Thymus (tissue), 11 donors: ENCODE measurements at regions not wholly inside any gene's neighbourhood (a gene's known extent, or its start where the extent isn't known, plus 50 kb on each side); places are given as distances from the start of the nearest gene placed in this dataset.
"Not testable (repeated sequence)": the region's sequence is repeated elsewhere in the genome, so short reads cannot be mapped to it uniquely, and the experiment has no call there.

Experiments used
- DNase-seq, 9 donors: peaks; one replicate each; pipeline ENCODE4 v3.0.0-alpha.2; 2013; ENCODE audit warnings: low spot score in 9 of 9, low read depth in 6 of 9, missing footprints in 1 of 9
- H3K27ac ChIP-seq, 2 donors: one replicate each; pipeline ENCODE4 v1.5.1; 2013; ENCODE audit warnings: control low read depth in 1 of 2, low read depth in 1 of 2, low read length in 1 of 2, mild to moderate bottlenecking in 1 of 2, moderate library complexity in 1 of 2
- H3K27me3 ChIP-seq, 2 donors: one replicate each; pipeline ENCODE4 v1.5.1; 2013; ENCODE audit warnings: low read length in 1 of 2; ENCODE audit not compliant: control insufficient read depth in 2 of 2, insufficient read depth in 1 of 2
- H3K36me3 ChIP-seq, 2 donors: one replicate each; pipeline ENCODE4 v1.5.1; 2013; ENCODE audit warnings: low read length in 1 of 2, mild to moderate bottlenecking in 1 of 2, moderate library complexity in 1 of 2; ENCODE audit not compliant: control insufficient read depth in 2 of 2, insufficient read depth in 2 of 2
- H3K4me1 ChIP-seq, 2 donors: one replicate each; pipeline ENCODE4 v1.5.1; 2013; ENCODE audit warnings: low read length in 2 of 2; ENCODE audit not compliant: control insufficient read depth in 2 of 2, insufficient read depth in 2 of 2
- H3K4me3 ChIP-seq, 2 donors: one replicate each; pipeline ENCODE4 v1.5.1; 2013; ENCODE audit warnings: low read length in 2 of 2, control low read depth in 1 of 2, mild to moderate bottlenecking in 1 of 2
- H3K9me3 ChIP-seq, 2 donors: one replicate each; pipeline ENCODE4 v1.5.1; 2013; ENCODE audit warnings: low read length in 1 of 2, mild to moderate bottlenecking in 1 of 2; ENCODE audit not compliant: control insufficient read depth in 2 of 2, insufficient read depth in 1 of 2
- WGBS: extraction: QIAGEN DNeasy Blood & Tissue Kit; methylation state at CpG from one replicate; pipeline ENCODE4 v1.1.7; 2013; 5-methylcytosine and 5-hydroxymethylcytosine counted together
- donor health status: healthy.

DNA sequence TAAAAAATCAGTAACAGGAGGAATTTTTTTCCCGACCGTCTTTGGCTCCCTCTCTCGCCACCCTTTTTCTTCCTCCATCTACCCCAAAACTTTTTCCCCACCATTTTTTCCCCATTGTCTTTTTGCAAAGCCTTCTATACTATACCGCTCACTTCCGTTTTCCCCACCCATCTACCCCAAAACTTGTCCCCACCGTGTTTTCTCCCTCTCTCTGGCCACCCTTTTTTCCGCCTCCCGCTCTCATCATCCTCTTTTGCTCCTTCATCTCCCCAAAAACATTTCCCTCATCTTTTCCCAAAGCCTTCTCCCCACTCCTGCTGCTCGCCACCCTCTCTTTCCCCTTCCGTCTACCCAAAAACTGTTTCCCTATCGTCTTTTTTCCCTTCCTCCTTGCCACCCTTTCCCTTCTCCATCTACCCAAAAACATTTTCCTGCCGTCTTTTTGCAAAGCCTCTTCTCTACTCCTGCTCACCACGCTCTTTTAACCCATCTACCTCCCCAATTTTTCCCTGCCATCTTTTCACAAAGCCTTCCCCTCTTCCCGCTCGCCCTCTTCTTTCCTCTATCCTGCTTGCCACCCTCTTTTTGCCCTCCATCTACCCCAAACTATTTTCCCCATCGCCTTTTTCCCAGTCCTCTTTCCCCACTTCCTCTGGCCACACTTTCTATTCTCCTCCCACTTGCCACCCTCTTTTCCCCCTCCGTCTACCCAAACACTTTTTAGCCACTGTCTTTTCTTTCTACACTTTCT is 109.4 kb upstream of the TPTE start:
- H3K27ac ChIP-seq, H3K36me3 ChIP-seq, H3K4me3 ChIP-seq, H3K27me3 ChIP-seq, H3K4me1 ChIP-seq, DNase-seq: not testable (repeated sequence)
- H3K9me3 ChIP-seq, result peaks cover 19 to 29% of the 10 kb centered on the region in 2 donors
- 78% methylated on average over 15 of the region's 17 CpGs for WGBS

DNA sequence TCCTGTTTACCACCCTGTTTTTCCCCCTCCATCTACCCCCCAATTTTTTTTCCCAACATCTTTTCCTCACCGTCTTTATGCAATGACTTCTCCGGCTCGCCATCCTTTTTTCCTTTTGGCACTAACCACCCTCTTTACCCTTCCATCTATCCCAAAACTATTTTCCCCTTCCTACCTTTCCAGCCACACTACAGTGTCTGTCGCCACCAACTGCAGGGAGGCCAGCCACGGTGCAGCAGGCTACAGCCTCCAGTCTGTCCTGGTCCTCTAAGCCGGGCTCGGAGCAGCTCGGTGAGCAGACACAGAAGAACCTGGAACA is 108.5 kb upstream of the TPTE start:
- H3K9me3 ChIP-seq, result peaks cover 24 to 29% of the 10 kb centered on the region in 2 donors
- not testable (repeated sequence) for H3K4me3 ChIP-seq, H3K4me1 ChIP-seq, H3K27ac ChIP-seq, H3K36me3 ChIP-seq, H3K27me3 ChIP-seq, DNase-seq
- WGBS, result 85% methylated on average over 8 of the region's 8 CpGs

DNA sequence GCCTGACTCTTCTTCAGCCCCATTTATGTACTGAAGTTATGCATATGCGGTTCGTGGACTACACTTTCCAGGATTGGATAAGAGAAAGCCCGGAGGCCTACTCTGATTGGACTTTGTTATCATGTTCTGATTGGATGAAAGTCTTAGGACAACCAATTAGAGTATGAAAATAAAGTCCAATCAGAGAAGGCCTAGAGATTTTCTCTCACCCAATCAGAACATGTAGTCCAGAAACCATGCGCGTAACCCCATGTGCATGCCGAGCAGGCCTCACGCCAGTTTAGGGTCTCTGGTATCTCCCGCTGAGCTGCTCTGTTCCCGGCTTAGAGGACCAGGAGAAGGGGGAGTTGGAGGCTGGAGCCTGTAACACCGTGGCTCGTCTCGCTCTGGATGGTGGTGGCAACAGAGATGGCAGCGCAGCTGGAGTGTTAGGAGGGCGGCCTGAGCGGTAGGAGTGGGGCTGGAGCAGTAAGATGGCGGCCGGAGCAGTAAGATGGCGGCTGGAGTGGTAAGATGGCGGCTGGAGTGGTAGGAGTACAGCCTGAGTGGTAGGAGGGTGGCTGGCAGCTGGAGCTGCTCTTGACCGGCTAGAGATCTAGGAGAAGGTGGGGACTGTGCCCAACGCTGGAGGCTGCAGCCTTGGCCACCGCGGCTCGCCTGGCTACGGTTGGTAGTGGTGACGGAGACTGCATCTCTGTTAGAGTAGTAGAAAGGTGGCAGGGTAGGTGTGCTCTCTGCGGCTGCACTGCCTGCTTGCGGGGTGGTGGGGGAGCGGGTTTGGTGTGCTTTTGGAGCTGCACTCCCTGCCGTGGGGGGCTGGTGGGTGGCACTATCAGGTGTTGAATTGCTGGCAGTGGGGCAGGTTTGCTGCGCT is 107.9 kb upstream of the TPTE start:
- not testable (repeated sequence) for H3K4me3 ChIP-seq, H3K27me3 ChIP-seq, H3K27ac ChIP-seq, H3K36me3 ChIP-seq, DNase-seq, H3K4me1 ChIP-seq
- 90% methylated on average over 31 of the region's 31 CpGs for WGBS
- H3K9me3 ChIP-seq, result peaks cover 25 to 29% of the 10 kb centered on the region in 2 donors

DNA sequence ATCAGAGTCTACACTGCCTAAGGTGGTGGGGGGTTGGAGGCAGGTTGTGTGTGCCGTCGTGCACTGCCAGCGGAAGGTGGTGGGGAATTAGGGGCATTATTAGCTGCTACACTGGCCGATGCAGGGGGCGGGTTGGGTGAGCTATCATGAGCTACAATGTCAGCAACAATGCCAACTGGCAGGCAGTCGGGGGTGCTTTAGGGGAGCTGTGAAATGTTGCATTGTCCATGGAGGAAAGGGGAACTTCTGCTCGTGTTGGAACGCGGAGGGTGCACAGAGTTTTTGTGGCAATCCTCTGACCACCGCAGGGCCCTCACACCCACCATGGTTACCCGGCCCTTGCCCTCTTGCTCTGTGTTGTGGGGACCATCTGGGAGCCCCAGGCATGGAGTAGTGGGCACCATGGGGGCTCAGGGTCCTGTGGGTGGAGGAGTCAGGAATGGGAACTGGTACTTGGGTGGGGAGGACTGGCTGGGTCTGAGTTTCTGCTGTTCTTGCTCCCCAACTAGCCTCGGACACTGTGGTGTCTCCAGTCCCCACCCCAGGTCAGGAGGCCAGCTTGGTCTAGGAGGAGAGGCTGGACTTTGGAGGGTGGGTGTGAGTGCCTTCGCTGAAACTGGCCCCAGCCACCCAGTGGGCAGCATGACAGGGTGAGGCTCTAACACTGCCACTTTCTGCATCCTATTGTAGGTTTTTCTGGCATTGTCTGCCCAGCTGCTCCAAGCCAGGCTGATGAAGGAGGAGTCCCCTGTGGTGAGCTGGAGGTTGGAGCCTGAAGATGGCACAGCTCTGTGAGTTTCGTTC is 107.1 kb upstream of the TPTE start:
- H3K4me1 ChIP-seq, H3K27ac ChIP-seq, H3K4me3 ChIP-seq, H3K36me3 ChIP-seq, H3K27me3 ChIP-seq, DNase-seq: not testable (repeated sequence)
- H3K9me3 ChIP-seq, result peaks cover 29 to 30% of the 10 kb centered on the region in 2 donors
- 83% methylated on average over 14 of the region's 14 CpGs for WGBS

GRCh38 chr21:10414925-10415254 is 106.5 kb upstream of the TPTE start:
- H3K27ac ChIP-seq, H3K4me3 ChIP-seq, H3K36me3 ChIP-seq, H3K4me1 ChIP-seq, DNase-seq, H3K27me3 ChIP-seq: not testable (repeated sequence)
- 87% methylated on average over 4 of the region's 4 CpGs for WGBS
- H3K9me3 ChIP-seq, result peaks cover 31 to 34% of the 10 kb centered on the region in 2 donors

DNA sequence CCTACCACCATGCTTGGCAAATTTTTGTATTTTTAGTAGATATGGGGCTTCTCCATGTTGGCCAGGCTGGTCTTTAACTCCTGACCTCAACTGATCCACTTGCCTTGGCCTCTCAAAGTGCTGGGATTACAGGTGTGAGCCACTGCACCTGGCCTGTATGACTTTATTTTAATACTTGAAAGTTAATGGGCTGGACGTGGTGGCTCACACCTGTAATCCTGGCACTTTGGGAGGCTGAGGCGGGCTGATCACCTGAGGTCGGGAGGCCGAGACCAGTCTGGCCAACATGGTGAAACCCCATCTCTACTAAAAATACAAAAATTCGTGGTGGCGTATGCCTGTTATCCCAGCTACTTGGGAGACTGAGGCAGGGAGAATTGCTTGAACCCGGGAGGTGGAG is 105.9 kb upstream of the TPTE start:
- not testable (repeated sequence) for H3K27me3 ChIP-seq, H3K4me1 ChIP-seq, H3K36me3 ChIP-seq, H3K27ac ChIP-seq, H3K4me3 ChIP-seq, DNase-seq
- peaks cover 32 to 39% of the 10 kb centered on the region in 2 donors for H3K9me3 ChIP-seq
- WGBS, result 71% methylated on average over 7 of the region's 7 CpGs

DNA sequence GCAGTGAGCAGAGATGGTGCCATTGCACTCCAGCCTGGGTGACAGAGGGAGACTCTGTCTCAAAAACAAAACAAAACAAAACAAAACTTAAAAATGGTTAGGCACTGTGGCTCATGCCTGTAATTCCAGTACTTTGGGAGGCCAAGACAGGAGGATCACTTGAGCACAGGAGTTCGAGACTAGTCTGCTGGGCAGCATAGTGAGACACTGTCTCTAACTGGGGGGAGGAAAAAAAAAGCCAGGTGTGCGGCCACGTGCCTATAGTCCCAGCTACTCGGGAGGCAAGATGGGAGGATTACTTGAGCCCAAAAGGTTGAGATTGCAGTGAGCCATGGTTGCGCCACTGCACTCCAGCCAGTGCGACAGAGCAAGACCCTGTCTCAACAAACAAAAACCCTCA is 105.5 kb upstream of the TPTE start:
- H3K27ac ChIP-seq, DNase-seq, H3K27me3 ChIP-seq, H3K36me3 ChIP-seq, H3K4me1 ChIP-seq, H3K4me3 ChIP-seq: not testable (repeated sequence)
- 61% methylated on average over 6 of the region's 6 CpGs for WGBS
- H3K9me3 ChIP-seq, result peaks cover 32 to 38% of the 10 kb centered on the region in 2 donors

- not testable (repeated sequence) for H3K36me3 ChIP-seq, DNase-seq, H3K4me1 ChIP-seq, H3K27ac ChIP-seq, H3K4me3 ChIP-seq, H3K27me3 ChIP-seq
- WGBS, result 68% methylated on average over 4 of the region's 4 CpGs
- H3K9me3 ChIP-seq, result peaks cover 32 to 40% of the 10 kb centered on the region in 2 donors
Observed at GRCh38 chr21:10416691-10417447, 104.5 kb upstream of the TPTE start.
